IMR-90 (cell line): ENCODE measurements at regions not wholly inside any gene's neighbourhood (a gene's known extent, or its start where the extent isn't known, plus 50 kb on each side); places are given as distances from the start of the nearest gene placed in this dataset.

Experiments
- ATAC-seq: fragments of 200-7000 bp; cut with Tn5 transposase; 2 replicates; pipeline ENCODE4 v1.9.1; 2020; ENCODE audit warnings: low read depth, mild to moderate bottlenecking, moderate library complexity
- BruUV-seq: library from RNA; stranded (reverse); fragments of 400-500 nt; replicated peaks from 2 replicates; lab custom pipeline; 2021; lab: Mats Ljungman, UMichigan
- CTCF ChIA-PET: fragments of 300-600 bp; formaldehyde crosslinking; extraction: SDS; loops from one replicate; lab custom pipeline; 2021; ENCODE audit warnings: antibody characterized with exemption; lab: Yijun Ruan, JAX
- POLR2A ChIA-PET: fragments of 300-600 bp; sonication (Branson Sonifier 250); formaldehyde crosslinking; loops from one replicate; lab custom pipeline; 2022; ENCODE audit warnings: antibody characterized with exemption; ENCODE audit not compliant: unreplicated experiment; lab: Charles Lee
- DNase-seq: peaks from one replicate; pipeline ENCODE4 v3.0.0; 2013
- H2AFZ ChIP-seq: replicated peaks from 2 replicates; pipeline ENCODE3; 2013; ENCODE audit warnings: low read length, mild to moderate bottlenecking; ENCODE audit not compliant: poor library complexity
- H2AK5ac ChIP-seq: 2 replicates; pipeline ENCODE4 v1.6.1; 2013; ENCODE audit warnings: low read depth, low read length, inconsistent platforms
- H2AK9ac ChIP-seq: replicated peaks from 2 replicates; pipeline ENCODE3; 2013; ENCODE audit warnings: mild to moderate bottlenecking, low read depth, low read length, moderate library complexity; ENCODE audit not compliant: poor library complexity
- H2BK120ac ChIP-seq: 2 replicates; pipeline ENCODE4 v1.6.1; 2013; ENCODE audit warnings: low read depth, low read length, inconsistent platforms
- H2BK15ac ChIP-seq: 3 replicates; pipeline ENCODE4 v1.6.1; 2013; ENCODE audit warnings: low read depth, low read length, inconsistent platforms
- H2BK20ac ChIP-seq: 2 replicates; pipeline ENCODE4 v1.6.1; 2013; ENCODE audit warnings: low read depth, mild to moderate bottlenecking, inconsistent platforms, low read length, moderate library complexity
- H2BK5ac ChIP-seq: 2 replicates; pipeline ENCODE4 v1.6.1; 2013; ENCODE audit warnings: mild to moderate bottlenecking, low read depth, low read length, inconsistent platforms; ENCODE audit not compliant: poor library complexity, severe bottlenecking
- H3K14ac ChIP-seq: replicated peaks from 2 replicates; pipeline ENCODE4 v1.6.1; 2013; ENCODE audit warnings: low read depth, low read length, inconsistent platforms
- H3K18ac ChIP-seq: 2 replicates; pipeline ENCODE4 v1.6.1; 2013; ENCODE audit warnings: low read depth, low read length, control low read depth
- H3K23ac ChIP-seq: 2 replicates; pipeline ENCODE4 v1.6.1; 2013; ENCODE audit warnings: low read depth, low read length, inconsistent platforms
- H3K27ac ChIP-seq: 2 replicates; pipeline ENCODE4 v1.5.1; 2013; ENCODE audit warnings: mild to moderate bottlenecking, control low read depth, low read length; ENCODE audit not compliant: insufficient read depth
- H3K27me3 ChIP-seq: 2 replicates; pipeline ENCODE4 v1.6.1; 2013; ENCODE audit warnings: low read length; ENCODE audit not compliant: control insufficient read depth, insufficient read depth
- H3K36me3 ChIP-seq: 2 replicates; pipeline ENCODE4 v1.6.1; 2013; ENCODE audit warnings: low read length, mixed read lengths; ENCODE audit not compliant: control insufficient read depth, insufficient read depth
- H3K4ac ChIP-seq: 2 replicates; pipeline ENCODE4 v1.6.1; 2013; ENCODE audit warnings: low read depth, low read length, inconsistent platforms
- H3K4me1 ChIP-seq: 2 replicates; pipeline ENCODE4 v1.6.1; 2013; ENCODE audit warnings: low read length, mixed read lengths; ENCODE audit not compliant: control insufficient read depth, insufficient read depth
- H3K4me2 ChIP-seq: 2 replicates; pipeline ENCODE4 v1.6.1; 2013; ENCODE audit warnings: low read depth, mild to moderate bottlenecking, control low read depth, low read length, moderate library complexity
- H3K4me3 ChIP-seq: 2 replicates; pipeline ENCODE4 v1.5.1; 2013; ENCODE audit warnings: low read depth, mild to moderate bottlenecking, control low read depth, low read length, moderate library complexity; ENCODE audit not compliant: insufficient read depth
- H3K56ac ChIP-seq: 2 replicates; pipeline ENCODE4 v1.6.1; 2013; ENCODE audit warnings: low read length, inconsistent platforms; ENCODE audit not compliant: insufficient read depth; ENCODE audit errors: extremely low read depth
- H3K79me1 ChIP-seq, 2 experiments: 2 replicates each; pipeline ENCODE4 v1.6.1; 2013; ENCODE audit warnings: low read length in 2 of 2, inconsistent platforms in 1 of 2, low read depth in 1 of 2
- H3K9ac ChIP-seq: 2 replicates; pipeline ENCODE4 v1.6.1; 2013; ENCODE audit warnings: low read depth, low read length, control low read depth
- H3K9me1 ChIP-seq: 2 replicates; pipeline ENCODE4 v1.6.1; 2013; ENCODE audit warnings: low read length, inconsistent platforms; ENCODE audit not compliant: insufficient read depth
- H3K9me3 ChIP-seq: 2 replicates; pipeline ENCODE4 v1.6.1; 2013; ENCODE audit warnings: low read length; ENCODE audit not compliant: control insufficient read depth, insufficient read depth
- H4K20me1 ChIP-seq: 2 replicates; pipeline ENCODE4 v1.6.1; 2013; ENCODE audit warnings: low read length, inconsistent platforms; ENCODE audit not compliant: insufficient read depth
- H4K5ac ChIP-seq: 2 replicates; pipeline ENCODE4 v1.6.1; 2013; ENCODE audit warnings: mild to moderate bottlenecking, low read depth, low read length, control low read depth
- H4K8ac ChIP-seq, 2 experiments: 2 replicates each; pipeline ENCODE4 v1.6.1; 2013; ENCODE audit warnings: low read depth in 2 of 2, low read length in 2 of 2, control low read depth in 1 of 2, inconsistent platforms in 1 of 2
- H4K91ac ChIP-seq: 2 replicates; pipeline ENCODE4 v1.6.1; 2013; ENCODE audit warnings: low read depth, low read length, inconsistent platforms; ENCODE audit not compliant: insufficient read depth
- BHLHE40 ChIP-seq: fragments of 150-350 bp; IDR thresholded peaks from 2 replicates; pipeline ENCODE4 v1.6.1; 2016; ENCODE audit warnings: mild to moderate bottlenecking, low read depth, low read length
- FOS ChIP-seq: fragments of 150-350 bp; IDR thresholded peaks from 2 replicates; pipeline ENCODE4 v1.6.1; 2016; ENCODE audit warnings: low read depth, low read length
- MAZ ChIP-seq: IDR thresholded peaks from 2 replicates; pipeline ENCODE4 v1.6.1; 2012; ENCODE audit warnings: low read depth, mild to moderate bottlenecking, low read length, improper control_type of control experiment, moderate library complexity, borderline replicate concordance
- WGBS, 2 experiments: methylation state at CpG; one replicate each; pipeline versions ENCODE4 v1.1.5 to v1.1.7; 2013; ENCODE audit warnings: missing lambda C conversion rate in 2 of 2; ENCODE audit not compliant: insufficient read length in 1 of 2; ENCODE audit errors: extremely low coverage in 2 of 2; 5-methylcytosine and 5-hydroxymethylcytosine counted together
- dilution Hi-C: fragments of 300-500 bp; cut with HindIII; formaldehyde crosslinking; loops from one replicate; pipeline ENCODE4 v1.14.3; 2018; ENCODE audit warnings: low sequenced_read_pairs; ENCODE audit not compliant: unreplicated experiment
- in situ Hi-C: fragments of 300-500 bp; cut with MboI; formaldehyde crosslinking; loops from 3 replicates; pipeline ENCODE4 v1.14.3; 2019; ENCODE audit warnings: low sequenced_read_pairs, inconsistent platforms, mixed read lengths
- intact Hi-C: fragments of 100-400 bp; cut with micrococcal nuclease; formaldehyde crosslinking; loops from 2 replicates; pipeline ENCODE4 v1.10.0; 2022
- TF ChIP-seq, protein P1 (sequence below): fragments of 150-350 bp; IDR thresholded peaks from 2 replicates; pipeline ENCODE4 v1.6.1; 2016; ENCODE audit warnings: low read depth, mild to moderate bottlenecking, low read length, moderate library complexity, borderline replicate concordance

DNA sequence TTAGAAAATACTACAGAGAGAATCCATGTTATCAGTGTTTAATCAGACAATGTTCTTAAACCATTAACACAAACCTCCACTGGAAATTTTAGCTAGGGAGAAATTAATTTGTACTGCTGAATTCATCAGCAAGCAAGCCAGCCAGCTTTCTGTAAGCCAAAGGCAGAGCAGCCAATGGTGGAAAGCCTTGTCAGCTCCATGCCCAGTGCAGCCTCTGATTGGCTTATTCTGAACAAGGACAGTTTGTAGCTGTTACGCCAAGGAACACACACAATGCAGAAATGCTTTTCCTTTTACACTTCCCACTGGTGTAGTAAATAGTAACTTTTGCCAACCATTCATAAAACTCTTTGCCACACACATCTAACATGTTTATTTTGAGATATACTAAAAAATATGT, 265.0 kb downstream of the TENT5A start:
- dilution Hi-C loops, result no loop called here
- Histone ChIP-seq H2BK120ac (no peak overlapping the region), H2AFZ (no peak overlapping the region), H3K4me3 (no peak overlapping the region), H3K4me2 (peak overlapping the region; percentile 1; the same call in 1 of the 2 replicates), H2BK20ac (no peak overlapping the region), H2BK15ac (no peak overlapping the region), H4K8ac (no peak overlapping the region), H4K20me1 (no peaks in the 10 kb centered on the region), H3K56ac (no peak overlapping the region), H3K4me1 (no peaks in the 10 kb centered on the region), H3K9me3 (no peaks in the 10 kb centered on the region), H2AK9ac (no peak overlapping the region), H3K36me3 (no peaks in the 10 kb centered on the region), H4K5ac (no peak overlapping the region), H3K27ac (no peak overlapping the region), H3K4ac (no peak overlapping the region), H3K79me1 (no peaks in the 10 kb centered on the region), H3K18ac (no peak overlapping the region), H4K91ac (no peak overlapping the region), H3K9me1 (no peaks in the 10 kb centered on the region), H3K23ac (no peak overlapping the region), H3K9ac (no peak overlapping the region), H3K14ac (no peak overlapping the region), H2BK5ac (no peak overlapping the region), H2AK5ac (no peak overlapping the region), H3K27me3 (no peaks in the 10 kb centered on the region)
- TF ChIP-seq MAZ (no peak), FOS (no peak), BHLHE40 (no peak)
- TF ChIP-seq, protein P1, sequence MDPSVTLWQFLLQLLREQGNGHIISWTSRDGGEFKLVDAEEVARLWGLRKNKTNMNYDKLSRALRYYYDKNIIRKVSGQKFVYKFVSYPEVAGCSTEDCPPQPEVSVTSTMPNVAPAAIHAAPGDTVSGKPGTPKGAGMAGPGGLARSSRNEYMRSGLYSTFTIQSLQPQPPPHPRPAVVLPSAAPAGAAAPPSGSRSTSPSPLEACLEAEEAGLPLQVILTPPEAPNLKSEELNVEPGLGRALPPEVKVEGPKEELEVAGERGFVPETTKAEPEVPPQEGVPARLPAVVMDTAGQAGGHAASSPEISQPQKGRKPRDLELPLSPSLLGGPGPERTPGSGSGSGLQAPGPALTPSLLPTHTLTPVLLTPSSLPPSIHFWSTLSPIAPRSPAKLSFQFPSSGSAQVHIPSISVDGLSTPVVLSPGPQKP, result no peak
- in situ Hi-C loops, result no loop called here
- ATAC-seq, result peak; percentile 90
- intact Hi-C loops, result loop anchor here (5.0 to 10.0 kb wide), 2 partner anchors 160 to 517 kb away; no protein-coding TSS in a partner anchor
- ChIA-PET CTCF (interaction anchor here (0.6 kb wide), 2 partner anchors 30 to 91 kb away, joined by 3 read pairs; no protein-coding TSS in a partner anchor), POLR2A (no interaction called here)
- peak; percentile 62 for DNase-seq
- no TSS peak for BruUV-seq
- WGBS, 2 experiments, result no CpG with 5 or more reads among the region's 1 CpG
